H1 (cell line): ENCODE measurements at regions not wholly inside any gene's neighbourhood (a gene's known extent, or its start where the extent isn't known, plus 50 kb on each side); places are given as distances from the start of the nearest gene placed in this dataset.
A peak's percentile ranks its signal among the peaks of the same experiment; 100 is the strongest.

Experiments
- CTCF ChIA-PET: fragments of 300-600 bp; sonication (Branson Sonifier 250); formaldehyde crosslinking; loops from one replicate; lab custom pipeline; 2021; ENCODE audit not compliant: partially characterized antibody; lab: Charles Lee
- POLR2A ChIA-PET: fragments of 300-600 bp; sonication (Branson Sonifier 250); formaldehyde crosslinking; loops from one replicate; lab custom pipeline; 2021; ENCODE audit warnings: inconsistent platforms; ENCODE audit not compliant: partially characterized antibody; lab: Charles Lee
- DNase-seq, 2 experiments: peaks; one replicate each; pipeline versions ENCODE4 v3.0.0 to v3.0.0-alpha.2; 2010 to 2022; ENCODE audit warnings: low spot score in 2 of 2, low read depth in 1 of 2, mixed read lengths in 1 of 2
- FAIRE-seq: peaks from 2 replicates; lab custom pipeline; 2011; peaks lifted over from hg19 to GRCh38; lab: Jason Lieb, UNC
- H2AFZ ChIP-seq: 2 replicates; pipeline ENCODE4 v1.8.1; 2012; ENCODE audit warnings: low read length, inconsistent platforms
- H2AK5ac ChIP-seq: 2 replicates; pipeline ENCODE4 v1.6.1; 2013; ENCODE audit warnings: low read depth, low read length
- H2BK120ac ChIP-seq: replicated peaks from 2 replicates; pipeline ENCODE3; 2013; ENCODE audit warnings: low read depth, low read length, inconsistent platforms
- H2BK12ac ChIP-seq: 2 replicates; pipeline ENCODE4 v1.6.1; 2013; ENCODE audit warnings: low read depth, low read length
- H2BK15ac ChIP-seq: 2 replicates; pipeline ENCODE4 v1.6.1; 2013; ENCODE audit warnings: low read length
- H2BK20ac ChIP-seq: 2 replicates; pipeline ENCODE4 v1.6.1; 2013; ENCODE audit warnings: low read length
- H2BK5ac ChIP-seq: 2 replicates; pipeline ENCODE4 v1.6.1; 2013; ENCODE audit warnings: low read depth, low read length
- H3K14ac ChIP-seq: 2 replicates; pipeline ENCODE4 v1.6.1; 2013; ENCODE audit warnings: inconsistent platforms; ENCODE audit not compliant: insufficient read length
- H3K18ac ChIP-seq: 2 replicates; pipeline ENCODE4 v1.6.1; 2013; ENCODE audit warnings: low read length; ENCODE audit errors: extremely low read depth
- H3K23ac ChIP-seq: 2 replicates; pipeline ENCODE4 v1.6.1; 2013; ENCODE audit warnings: inconsistent platforms; ENCODE audit not compliant: insufficient read length
- H3K23me2 ChIP-seq: 2 replicates; pipeline ENCODE4 v1.6.1; 2013; ENCODE audit warnings: low read depth, low read length
- H3K27ac ChIP-seq: 2 replicates; pipeline ENCODE4 v1.6.1; 2011; ENCODE audit warnings: low read depth, low read length, inconsistent platforms
- H3K27me3 ChIP-seq, 4 experiments: replicated peaks in 1 of 4; 1 replicate in 1 of 4; 2 replicates in 3 of 4; pipeline versions ENCODE4 v1.6.1 to v1.8.1; 2011 to 2013; ENCODE audit warnings: low read length in 3 of 4, mild to moderate bottlenecking in 3 of 4, inconsistent platforms in 2 of 4, mixed read lengths in 2 of 4, moderate library complexity in 1 of 4; ENCODE audit not compliant: control insufficient read depth in 3 of 4, insufficient read depth in 3 of 4; ENCODE audit errors: extremely low read depth in 1 of 4
- H3K36me3 ChIP-seq, 4 experiments: 2 replicates each; pipeline versions ENCODE4 v1.6.1 to v1.8.1; 2011 to 2013; ENCODE audit warnings: mild to moderate bottlenecking in 4 of 4, low read length in 3 of 4, moderate library complexity in 2 of 4, control low read depth in 1 of 4, inconsistent platforms in 1 of 4; ENCODE audit not compliant: insufficient read depth in 4 of 4, control insufficient read depth in 2 of 4
- H3K4ac ChIP-seq: replicated peaks from 2 replicates; pipeline ENCODE3; 2013; ENCODE audit warnings: low read length, low read depth, mixed read lengths, inconsistent platforms; ENCODE audit not compliant: insufficient read length
- H3K4me1 ChIP-seq, 4 experiments: replicated peaks in 1 of 4; 1 replicate in 1 of 4; 2 replicates in 3 of 4; pipeline versions ENCODE4 v1.6.1 to v1.8.1; 2011 to 2013; ENCODE audit warnings: low read length in 3 of 4, inconsistent platforms in 2 of 4, mixed read lengths in 1 of 4; ENCODE audit not compliant: insufficient read depth in 4 of 4, control insufficient read depth in 3 of 4
- H3K4me2 ChIP-seq, 2 experiments: 2 replicates each; pipeline versions ENCODE4 v1.6.1 to v1.8.1; 2011 to 2013; ENCODE audit warnings: low read depth in 2 of 2, low read length in 2 of 2, control low read depth in 1 of 2, inconsistent platforms in 1 of 2, mild to moderate bottlenecking in 1 of 2; ENCODE audit not compliant: insufficient read depth in 1 of 2
- H3K4me3 ChIP-seq, 4 experiments: fragments of 200-600, 300-600 bp in 1 of 4; sonication (generic), shearing (Covaris generic), sonication (Bioruptor Twin) in 1 of 4; 2 replicates each; pipeline versions ENCODE4 v1.5.1 to v1.8.1; 2011 to 2016; ENCODE audit warnings: low read length in 4 of 4, low read depth in 3 of 4, control low read depth in 2 of 4, inconsistent platforms in 2 of 4, mild to moderate bottlenecking in 2 of 4, mixed read lengths in 1 of 4, moderate library complexity in 1 of 4; ENCODE audit not compliant: insufficient read depth in 2 of 4; ENCODE audit errors: extremely low read depth in 1 of 4
- H3K56ac ChIP-seq: replicated peaks from 2 replicates; pipeline ENCODE3; 2013; ENCODE audit warnings: low read depth, mild to moderate bottlenecking, mixed read lengths, low read length, inconsistent platforms; ENCODE audit not compliant: insufficient read length
- H3K79me1 ChIP-seq: 2 replicates; pipeline ENCODE4 v1.6.1; 2013; ENCODE audit warnings: low read depth, low read length, control low read depth
- H3K79me2 ChIP-seq, 2 experiments: 2 replicates each; pipeline versions ENCODE4 v1.6.1 to v1.8.1; 2012 to 2013; ENCODE audit warnings: low read length in 2 of 2, mild to moderate bottlenecking in 2 of 2, inconsistent platforms in 1 of 2; ENCODE audit not compliant: insufficient read depth in 2 of 2, control insufficient read depth in 1 of 2
- H3K9ac ChIP-seq, 4 experiments: replicated peaks in 1 of 4; 1 replicate in 1 of 4; 2 replicates in 3 of 4; pipeline versions ENCODE4 v1.6.1 to v1.8.1; 2011 to 2013; ENCODE audit warnings: low read depth in 3 of 4, low read length in 3 of 4, control low read depth in 2 of 4, mild to moderate bottlenecking in 2 of 4, moderate library complexity in 2 of 4, inconsistent platforms in 1 of 4; ENCODE audit errors: extremely low read depth in 1 of 4
- H3K9me3 ChIP-seq, 2 experiments: 2 replicates each; pipeline versions ENCODE4 v1.6.1 to v1.8.1; 2012 to 2013; ENCODE audit warnings: mild to moderate bottlenecking in 2 of 2, moderate library complexity in 2 of 2, control low read depth in 1 of 2, inconsistent platforms in 1 of 2, low read depth in 1 of 2, low read length in 1 of 2, mixed read lengths in 1 of 2; ENCODE audit not compliant: insufficient read depth in 2 of 2
- H4K20me1 ChIP-seq, 2 experiments: replicated peaks in 1 of 2; 2 replicates each; pipeline versions ENCODE3 to v1.8.1; 2011 to 2013; ENCODE audit warnings: inconsistent platforms in 2 of 2, low read length in 2 of 2, mild to moderate bottlenecking in 1 of 2; ENCODE audit not compliant: insufficient read depth in 2 of 2, control insufficient read depth in 1 of 2
- H4K5ac ChIP-seq: 2 replicates; pipeline ENCODE4 v1.6.1; 2013; ENCODE audit warnings: low read length, low read depth, mixed read lengths, inconsistent platforms; ENCODE audit not compliant: insufficient read length
- H4K8ac ChIP-seq: 2 replicates; pipeline ENCODE4 v1.8.0; 2013; ENCODE audit warnings: mild to moderate bottlenecking, moderate library complexity, low read length, inconsistent platforms; ENCODE audit not compliant: insufficient read depth; ENCODE audit errors: extremely low read depth
- H4K91ac ChIP-seq: replicated peaks from 2 replicates; pipeline ENCODE3; 2013; ENCODE audit warnings: low read length, mixed read lengths, inconsistent platforms; ENCODE audit not compliant: insufficient read length
- BRCA1 ChIP-seq: IDR thresholded peaks from 2 replicates; pipeline ENCODE4 v1.6.1; 2012; ENCODE audit warnings: low read depth, low read length, improper control_type of control experiment
- CBX5 ChIP-seq: fragments of 300-800, 300-1000 bp; sonication (generic); IDR thresholded peaks from 2 replicates; pipeline ENCODE4 v1.7.1; 2016; ENCODE audit warnings: antibody characterized with exemption, low read length, low read depth
- GABPA ChIP-seq: IDR thresholded peaks from 2 replicates; pipeline ENCODE4 v1.6.1; 2011; ENCODE audit warnings: mild to moderate bottlenecking, low read length, moderate library complexity, borderline replicate concordance; ENCODE audit not compliant: insufficient read depth
- GTF2F1 ChIP-seq: IDR thresholded peaks from 2 replicates; pipeline ENCODE4 v1.6.1; 2012; ENCODE audit warnings: low read depth, low read length, improper control_type of control experiment, borderline replicate concordance
- MAFK ChIP-seq: IDR thresholded peaks from 2 replicates; pipeline ENCODE4 v1.6.1; 2012; ENCODE audit warnings: low read depth, mild to moderate bottlenecking, improper control_type of control experiment, low read length
- NRF1 ChIP-seq: IDR thresholded peaks from 2 replicates; pipeline ENCODE4 v1.6.1; 2011; ENCODE audit warnings: mild to moderate bottlenecking, low read depth, low read length, improper control_type of control experiment
- POLR2A ChIP-seq, 2 experiments: IDR thresholded peaks; 1 replicate in 1 of 2; 2 replicates in 1 of 2; pipeline ENCODE4 v1.6.1; 2011; ENCODE audit warnings: low read depth in 2 of 2, low read length in 2 of 2, mild to moderate bottlenecking in 2 of 2; ENCODE audit errors: control extremely low read depth in 1 of 2
- RNF2 ChIP-seq: fragments of 200-900, 300-1000 bp; sonication (generic); IDR thresholded peaks from 2 replicates; pipeline ENCODE4 v1.7.1; 2016; ENCODE audit warnings: borderline replicate concordance, low read depth, mild to moderate bottlenecking, antibody characterized with exemption, low read length; ENCODE audit not compliant: poor library complexity, severe bottlenecking; ENCODE audit errors: missing control alignments
- WGBS, 2 experiments: shearing (Covaris generic) in 1 of 2; methylation state at CpG; one replicate each; pipeline versions ENCODE4 v1.1.6 to v1.1.7; 2013 to 2015; ENCODE audit warnings: low lambda C conversion rate in 2 of 2, mixed read lengths in 2 of 2, inconsistent platforms in 1 of 2, low coverage in 1 of 2, missing lambda C conversion rate in 1 of 2; ENCODE audit not compliant: insufficient replicate concordance in 2 of 2, insufficient coverage in 1 of 2, insufficient read length in 1 of 2; ENCODE audit errors: extremely low coverage in 1 of 2, missing lambda C conversion rate in 1 of 2; 5-methylcytosine and 5-hydroxymethylcytosine counted together

DNA sequence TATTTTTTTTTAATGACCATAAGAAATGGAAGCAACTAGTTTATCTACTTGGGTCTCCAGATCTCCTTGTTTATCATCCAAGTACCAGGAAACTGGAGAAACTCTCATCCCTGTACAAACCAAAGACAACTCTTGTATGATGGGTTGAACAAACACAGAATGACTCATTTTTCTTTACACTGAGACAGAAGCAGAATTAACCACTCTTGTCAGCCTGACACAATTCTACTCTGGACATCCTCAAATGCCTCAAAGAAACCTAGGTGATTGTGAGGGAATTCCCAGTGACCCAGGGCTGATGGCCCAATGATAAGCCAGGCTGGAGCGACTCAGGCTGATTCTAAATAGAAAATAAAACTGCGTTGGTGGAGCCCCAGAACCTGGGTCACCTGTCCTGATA, 151.5 kb downstream of the ZNF737 start:
- no peak overlapping the region for H2BK20ac ChIP-seq
- H3K79me1 ChIP-seq = no peaks in the 10 kb centered on the region; the same call in 1 of the 2 replicates
- no peak overlapping the region for H4K91ac ChIP-seq
- no peak overlapping the region for H2BK15ac ChIP-seq
- POLR2A ChIA-PET = interaction anchor here (0.7 to 6.2 kb wide), 3 partner anchors 10 to 63 kb away, joined by 4 to 94 read pairs (median 29); no protein-coding TSS in a partner anchor
- no peak overlapping the region for H2BK5ac ChIP-seq
- peaks cover 12 to 94% of the 10 kb centered on the region in 2 experiments for H3K79me2 ChIP-seq
- DNase-seq (no peak), FAIRE-seq (no peak)
- CTCF ChIA-PET = no interaction called here
- WGBS, 2 experiments = 84% methylated on average over 2 of the region's 2 CpGs; no CpG with 5 or more reads in 1 of the 2 experiments
- H2AFZ ChIP-seq = no peak overlapping the region
- no peak overlapping the region for H3K18ac ChIP-seq
- no peaks in the 10 kb centered on the region for H3K23me2 ChIP-seq
- no peak overlapping the region for H3K4me3 ChIP-seq
- H3K36me3 ChIP-seq = peaks cover 2 to 72% (median 21%) of the 10 kb centered on the region in 4 experiments; a peak in 6 of 8 replicates
- no peak overlapping the region for H2BK120ac ChIP-seq
- no peaks in the 10 kb centered on the region for H3K27me3 ChIP-seq
- no peak overlapping the region for H3K56ac ChIP-seq
- no peak overlapping the region for H3K9ac ChIP-seq
- H2BK12ac ChIP-seq = no peak overlapping the region
- H3K4ac ChIP-seq = no peak overlapping the region
- no peak overlapping the region for H3K27ac ChIP-seq
- H3K9me3 ChIP-seq = no peaks in the 10 kb centered on the region
- no peak overlapping the region for H4K8ac ChIP-seq
- TF ChIP-seq CBX5 = no peak
- no peak for TF ChIP-seq RNF2
- TF ChIP-seq GABPA = no peak
- no peak for TF ChIP-seq NRF1
- peak in 1 of 2 experiments; percentile 47; a peak in 1 of 3 replicates for TF ChIP-seq POLR2A (IDR thresholded peaks at IDR 0.05; ENCODE audit: control extremely low read depth in 1 of 2, low read depth in 2 of 2, low read length in 2 of 2)
- TF ChIP-seq BRCA1 = no peak
- no peak for TF ChIP-seq MAFK
- no peak for TF ChIP-seq GTF2F1
- no peak overlapping the region for H4K5ac ChIP-seq
- H3K23ac ChIP-seq = no peak overlapping the region
- H3K4me2 ChIP-seq = no peak overlapping the region
- H3K14ac ChIP-seq = no peak overlapping the region
- peaks cover 8 to 25% of the 10 kb centered on the region in 2 experiments for H4K20me1 ChIP-seq
- H2AK5ac ChIP-seq = no peak overlapping the region
- H3K4me1 ChIP-seq = no peaks in the 10 kb centered on the region
